Panc1 (cell line): ENCODE measurements at regions not wholly inside any gene's neighbourhood (a gene's known extent, or its start where the extent isn't known, plus 50 kb on each side); places are given as distances from the start of the nearest gene placed in this dataset.
"Not testable (repeated sequence)": the region's sequence is repeated elsewhere in the genome, so short reads cannot be mapped to it uniquely, and the experiment has no call there.

Experiments used
- ATAC-seq: fragments of 200-7000 bp; cut with Tn5 transposase; 2 replicates; pipeline ENCODE4 v1.9.1; 2020; ENCODE audit warnings: mild to moderate bottlenecking, moderate library complexity
- BruUV-seq: library from RNA; stranded (reverse); fragments of 400-500 nt; replicated peaks from 2 replicates; lab custom pipeline; 2021; lab: Mats Ljungman, UMichigan
- CTCF ChIA-PET: fragments of 300-600 bp; sonication (Branson Sonifier 250); formaldehyde crosslinking; loops from one replicate; lab custom pipeline; 2022; ENCODE audit warnings: antibody characterized with exemption; lab: Charles Lee
- POLR2A ChIA-PET: fragments of 300-600 bp; sonication (Branson Sonifier 250); formaldehyde crosslinking; loops from one replicate; lab custom pipeline; 2022; ENCODE audit warnings: antibody characterized with exemption; lab: Charles Lee
- DNase-seq: peaks from one replicate; pipeline ENCODE4 v3.0.0-alpha.2; 2010; ENCODE audit warnings: low read depth, low spot score
- H3K27ac ChIP-seq: 2 replicates; pipeline ENCODE4 v1.5.1; 2011; ENCODE audit warnings: mild to moderate bottlenecking, low read length, inconsistent platforms
- H3K27me3 ChIP-seq: fragments of 200-500 bp; sonication (Bioruptor generic); 2 replicates; pipeline ENCODE4 v1.6.0; 2014; ENCODE audit warnings: low read length, inconsistent platforms; ENCODE audit not compliant: control insufficient read depth, insufficient read depth
- H3K36me3 ChIP-seq: fragments of 200-500 bp; sonication (Bioruptor generic); 2 replicates; pipeline ENCODE4 v1.5.1; 2014; ENCODE audit warnings: inconsistent platforms, mild to moderate bottlenecking, low read length, moderate library complexity; ENCODE audit not compliant: control insufficient read depth, insufficient read depth
- H3K4me1 ChIP-seq: 2 replicates; pipeline ENCODE4 v1.5.1; 2011; ENCODE audit warnings: inconsistent platforms, mild to moderate bottlenecking, low read length, moderate library complexity; ENCODE audit not compliant: control insufficient read depth, insufficient read depth
- H3K4me3 ChIP-seq, 2 experiments: 2 replicates each; pipeline ENCODE4 v1.5.1; 2011 to 2012; ENCODE audit warnings: low read depth in 2 of 2, low read length in 2 of 2, mild to moderate bottlenecking in 2 of 2, inconsistent platforms in 1 of 2, moderate library complexity in 1 of 2
- H3K9me3 ChIP-seq: fragments of 200-500 bp; sonication (Bioruptor generic); 2 replicates; pipeline ENCODE4 v1.5.1; 2014; ENCODE audit warnings: low read depth, mild to moderate bottlenecking, inconsistent platforms, low read length, moderate library complexity; ENCODE audit not compliant: control insufficient read depth, insufficient read depth
- CTCF ChIP-seq: fragments of 450-650 bp; IDR thresholded peaks from 2 replicates; pipeline ENCODE4 v1.5.1; 2017; ENCODE audit warnings: mild to moderate bottlenecking
- POLR2AphosphoS5 ChIP-seq: IDR thresholded peaks from 2 replicates; pipeline ENCODE4 v1.6.1; 2012; ENCODE audit warnings: mild to moderate bottlenecking, low read depth, low read length, moderate library complexity
- REST ChIP-seq, 2 experiments: IDR thresholded peaks; 2 replicates each; pipeline ENCODE4 v1.6.1; 2011 to 2012; ENCODE audit warnings: low read depth in 2 of 2, control low read depth in 1 of 2, low read length in 1 of 2, mild to moderate bottlenecking in 1 of 2, moderate library complexity in 1 of 2; ENCODE audit not compliant: insufficient read depth in 1 of 2
- SIN3A ChIP-seq: IDR thresholded peaks from 2 replicates; pipeline ENCODE4 v1.6.1; 2012; ENCODE audit warnings: low read depth, mild to moderate bottlenecking, low read length, moderate library complexity, borderline replicate concordance; ENCODE audit not compliant: insufficient read depth
- TCF7L2 ChIP-seq: IDR thresholded peaks from 2 replicates; pipeline ENCODE4 v1.6.1; 2011; ENCODE audit warnings: mild to moderate bottlenecking, low read depth, low read length, inconsistent platforms
- in situ Hi-C: cut with HindIII; loops from 2 replicates; pipeline ENCODE4 v1.10.0; 2016; ENCODE audit warnings: low sequenced_read_pairs, low pct_unique_long_range_greater_than_20kb
- intact Hi-C: fragments of 100-400 bp; cut with micrococcal nuclease; formaldehyde crosslinking; loops from one replicate; pipeline ENCODE4 v1.10.0; 2022; ENCODE audit not compliant: unreplicated experiment

GRCh38 chr7:13130321-13130720, 442.9 kb downstream of the ARL4A start:
- TF ChIP-seq CTCF: no peak
- no peak for TF ChIP-seq SIN3A
- TF ChIP-seq TCF7L2: no peak
- no peak for TF ChIP-seq POLR2AphosphoS5
- no peak for TF ChIP-seq REST (IDR thresholded peaks at IDR 0.05; ENCODE audit: insufficient read depth in 1 of 2, low read depth in 2 of 2, low read length in 1 of 2)
- no peak for ATAC-seq
- no TSS peak for BruUV-seq
- H3K4me3 ChIP-seq: no peak overlapping the region
- H3K9me3 ChIP-seq: no peaks in the 10 kb centered on the region
- no peaks in the 10 kb centered on the region for H3K36me3 ChIP-seq
- no peak overlapping the region for H3K27ac ChIP-seq
- no peaks in the 10 kb centered on the region for H3K4me1 ChIP-seq
- H3K27me3 ChIP-seq: no peaks in the 10 kb centered on the region
- intact Hi-C loops (no loop called here), in situ Hi-C loops (no loop called here)
- ChIA-PET POLR2A (no interaction called here), CTCF (no interaction called here)
- DNase-seq: no peak

- H3K4me3 ChIP-seq, in situ Hi-C loops, H3K36me3 ChIP-seq, H3K9me3 ChIP-seq, BruUV-seq, intact Hi-C loops, ATAC-seq, H3K27ac ChIP-seq, H3K27me3 ChIP-seq, CTCF ChIA-PET, H3K4me1 ChIP-seq, POLR2A ChIA-PET, DNase-seq: not testable (repeated sequence)
Measured at GRCh38 chr7:13130906-13131305, 443.5 kb downstream of the ARL4A start.

GRCh38 chr7:13132314-13132713, 444.9 kb downstream of the ARL4A start:
- ChIA-PET CTCF (no interaction called here), POLR2A (no interaction called here)
- Histone ChIP-seq H3K4me1 (no peaks in the 10 kb centered on the region), H3K36me3 (no peaks in the 10 kb centered on the region), H3K27me3 (no peaks in the 10 kb centered on the region), H3K4me3 (no peak overlapping the region), H3K27ac (no peak overlapping the region), H3K9me3 (no peaks in the 10 kb centered on the region)
- DNase-seq: no peak
- no TSS peak for BruUV-seq
- TF ChIP-seq POLR2AphosphoS5: no peak
- TF ChIP-seq REST (IDR thresholded peaks at IDR 0.05; ENCODE audit: insufficient read depth in 1 of 2, low read depth in 2 of 2, low read length in 1 of 2): no peak
- no peak for TF ChIP-seq CTCF
- TF ChIP-seq SIN3A: no peak
- TF ChIP-seq TCF7L2: no peak
- in situ Hi-C loops: no loop called here
- no peak for ATAC-seq
- intact Hi-C loops: no loop called here

- CTCF ChIA-PET, BruUV-seq: not testable (repeated sequence)
Measured at GRCh38 chr7:13136345-13136744, 448.9 kb downstream of the ARL4A start.

More at GRCh38 chr7:13136345-13136744, 448.9 kb downstream of the ARL4A start:
- DNase-seq, POLR2A ChIA-PET, in situ Hi-C loops, H3K9me3 ChIP-seq, intact Hi-C loops, H3K27me3 ChIP-seq, H3K4me3 ChIP-seq, H3K4me1 ChIP-seq, H3K36me3 ChIP-seq, H3K27ac ChIP-seq, ATAC-seq: not testable (repeated sequence)
